ENCODE measurements at regions not wholly inside any gene's neighbourhood (a gene's known extent, or its start where the extent isn't known, plus 50 kb on each side); places are given as distances from the start of the nearest gene placed in this dataset.

GRCh38 chr5:98993512-98993911 lies 64.7 kb upstream of the CHD1 start:
- DNase-seq: no peak

GRCh38 chr5:98992552-98992951 lies 63.7 kb upstream of the CHD1 start:
- DNase-seq: no peak

- no peak for DNase-seq
Observed at GRCh38 chr5:98989727-98990126, 60.9 kb upstream of the CHD1 start.

GRCh38 chr5:98986587-98986986 lies 57.8 kb upstream of the CHD1 start:
- DNase-seq: no peak

GRCh38 chr5:98982880-98983279 lies 54.1 kb upstream of the CHD1 start:
- no peak for DNase-seq

Data from NCI-H1105 treated with DMSO at 0.1 percent for 48 hours (cell line).